ENCODE measurements at regions not wholly inside any gene's neighbourhood (a gene's known extent, or its start where the extent isn't known, plus 50 kb on each side); places are given as distances from the start of the nearest gene placed in this dataset.
"Not testable (repeated sequence)": the region's sequence is repeated elsewhere in the genome, so short reads cannot be mapped to it uniquely, and the experiment has no call there.

DNA sequence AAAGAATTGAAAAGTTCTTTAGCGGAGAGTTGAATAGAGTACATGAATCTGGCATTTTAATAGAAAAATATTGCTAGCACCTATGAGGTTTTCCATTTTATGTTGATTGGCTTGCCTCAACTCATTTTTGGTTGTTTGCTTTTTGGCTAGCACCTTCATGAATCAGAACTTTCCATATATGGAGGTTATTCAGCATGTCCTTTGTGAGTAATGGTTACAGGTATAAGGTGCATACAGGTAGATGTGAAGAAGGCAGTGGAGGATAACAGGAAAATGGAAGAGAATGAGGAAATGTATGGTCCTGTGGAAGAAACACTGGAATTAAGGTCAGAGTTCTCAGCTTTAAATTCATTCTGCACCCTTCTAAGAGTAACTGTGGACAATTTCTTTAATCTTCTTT, 98.1 kb upstream of the GBE1 start:
- DNase-seq (ENCODE audit: low read depth), result no peak

DNA sequence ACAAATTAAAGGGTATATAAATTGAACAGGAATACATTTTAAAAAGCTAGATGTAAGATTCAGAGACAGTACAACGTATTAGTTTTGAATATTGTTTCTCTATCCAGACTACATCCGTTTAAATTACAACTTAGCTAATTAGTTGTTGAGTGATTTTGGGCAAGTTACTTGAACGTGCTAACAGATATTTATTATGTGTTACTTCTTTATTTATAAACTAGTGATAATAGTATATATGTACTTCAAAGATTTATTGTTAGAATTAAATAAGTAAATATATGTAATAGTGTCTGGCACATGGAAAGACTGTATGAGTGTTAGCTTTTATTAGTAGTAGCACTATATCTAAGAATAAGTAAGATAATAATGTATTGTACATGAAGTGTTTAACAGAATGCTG, 92.0 kb upstream of the GBE1 start:
- DNase-seq (ENCODE audit: low read depth), result no peak

- no peak for DNase-seq (ENCODE audit: low read depth)
These were observed 89.7 kb upstream of the GBE1 start for GRCh38 chr3:81851176-81851575.

- DNase-seq (ENCODE audit: low read depth), result no peak
These were observed 85.5 kb upstream of the GBE1 start for GRCh38 chr3:81846988-81847387.

GRCh38 chr3:81841540-81841939, 80.1 kb upstream of the GBE1 start:
- DNase-seq (ENCODE audit: low read depth), result no peak

DNA sequence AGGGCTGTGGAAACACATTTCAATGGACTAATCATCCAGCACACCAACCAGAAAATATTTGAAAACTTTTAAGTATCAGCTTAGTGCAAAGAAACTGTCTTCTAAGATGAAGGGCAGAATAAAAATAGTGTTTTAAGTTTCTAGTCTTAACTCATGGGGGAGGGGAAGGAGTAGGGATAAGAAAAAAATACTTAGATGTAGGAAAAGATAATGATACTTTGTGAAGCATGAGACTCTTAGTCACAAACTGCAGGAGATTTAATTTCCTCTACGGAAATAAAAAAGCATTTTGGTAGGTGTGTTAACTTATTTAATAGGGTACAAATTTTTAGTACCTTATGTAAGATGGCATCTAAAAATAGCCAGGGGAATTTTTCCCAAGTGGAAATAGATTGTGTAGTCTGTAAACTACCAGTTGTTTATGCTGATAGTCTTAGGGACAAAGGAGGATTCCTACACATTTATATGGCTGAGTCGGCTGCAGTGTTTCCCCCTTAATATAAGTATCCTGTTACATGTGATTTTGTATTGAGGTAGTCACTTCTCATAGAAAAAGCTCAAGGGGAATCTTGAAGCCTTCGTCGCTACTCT, 78.2 kb upstream of the GBE1 start:
- DNase-seq (ENCODE audit: low read depth), result no peak

GRCh38 chr3:81838457-81838856, 77.0 kb upstream of the GBE1 start:
- DNase-seq (ENCODE audit: low read depth), result no peak

- DNase-seq (ENCODE audit: low read depth), result no peak
These were observed 75.7 kb upstream of the GBE1 start for GRCh38 chr3:81837071-81837593.

DNA sequence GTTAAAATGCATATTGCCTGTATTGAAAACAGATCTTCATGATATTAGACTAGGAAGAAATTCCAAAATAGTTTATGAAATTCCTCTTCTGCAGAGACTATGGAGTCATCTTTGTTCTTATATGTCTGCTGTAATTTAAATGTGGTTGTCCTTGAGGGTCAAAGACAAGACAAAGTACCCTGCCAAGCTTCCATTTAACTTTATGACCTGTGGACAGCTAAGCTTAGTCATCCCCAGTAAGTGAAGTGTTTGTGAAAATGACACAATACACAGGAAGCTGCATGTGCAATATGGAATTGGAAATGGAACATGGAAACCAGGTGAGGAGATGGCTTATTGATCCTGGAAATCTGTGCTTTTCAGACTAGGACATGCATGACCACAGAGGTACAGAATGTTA, 68.5 kb upstream of the GBE1 start:
- no peak for DNase-seq (ENCODE audit: low read depth)

- DNase-seq (ENCODE audit: low read depth), result not testable (repeated sequence)
These were observed 67.8 kb upstream of the GBE1 start for GRCh38 chr3:81829272-81829671.

- DNase-seq (ENCODE audit: low read depth), result no peak
These were observed 62.5 kb upstream of the GBE1 start for GRCh38 chr3:81823882-81824395.

DNA sequence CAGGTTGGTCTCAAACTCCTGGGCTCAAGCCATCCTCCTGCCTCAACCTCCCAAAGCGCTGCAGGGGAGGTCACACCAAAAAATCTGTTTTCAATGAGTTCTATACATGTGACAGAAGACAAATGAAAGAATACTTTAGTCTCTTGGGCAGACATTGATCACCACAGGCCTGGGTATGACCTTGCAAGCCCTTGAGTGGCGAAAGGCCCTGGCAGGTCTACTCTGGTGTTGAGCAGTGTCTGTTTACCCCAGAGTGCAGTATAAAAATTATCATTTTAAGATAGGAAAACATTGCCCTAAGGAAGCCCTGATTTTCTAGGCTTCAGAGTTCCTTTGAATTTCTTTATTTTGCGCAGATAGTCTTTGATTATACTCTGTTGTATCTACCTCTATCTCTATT, 61.6 kb upstream of the GBE1 start:
- DNase-seq (ENCODE audit: low read depth), result no peak

DNA sequence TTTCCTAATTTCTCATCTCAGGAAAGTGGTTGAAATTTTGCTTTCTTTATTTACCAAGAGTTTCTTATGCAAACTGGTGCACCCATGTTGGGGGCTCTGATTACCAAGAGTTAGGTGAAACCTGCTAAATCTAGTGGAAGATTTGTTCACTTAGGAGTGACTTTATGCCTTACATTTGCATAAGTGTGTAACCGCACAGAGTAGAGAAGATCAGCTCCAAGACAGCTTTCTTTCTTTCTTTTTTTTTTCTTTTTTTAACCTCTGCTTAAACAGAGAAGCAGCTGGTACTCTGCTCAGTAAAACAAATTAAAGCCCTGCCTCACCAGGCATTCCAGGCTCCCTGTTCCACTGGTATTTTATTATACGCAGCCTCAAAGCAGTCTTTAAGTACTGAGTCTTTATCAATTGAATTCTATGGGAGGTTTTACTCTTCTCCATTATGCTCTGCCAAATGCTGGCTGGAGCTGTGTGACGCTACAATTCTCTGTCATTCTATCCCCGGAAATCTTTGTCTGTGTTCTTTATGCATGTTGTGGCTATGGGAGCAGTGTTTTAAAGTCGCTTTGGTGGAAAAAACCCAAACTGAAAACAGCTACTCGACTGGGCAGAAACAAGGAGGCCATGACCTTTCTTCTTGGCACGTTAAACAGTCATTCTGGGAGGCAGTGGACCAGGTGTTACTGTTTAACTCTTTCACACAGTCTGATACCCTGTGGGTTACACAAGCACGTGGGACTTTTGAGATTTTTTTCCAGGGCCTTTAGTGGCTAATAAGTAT, 55.2 kb upstream of the GBE1 start:
- no peak for DNase-seq (ENCODE audit: low read depth)

GRCh38 chr3:81812098-81812497, 50.7 kb upstream of the GBE1 start:
- not testable (repeated sequence) for DNase-seq (ENCODE audit: low read depth)

Data from Daoy (cell line).